Stimulated activated CD4-positive, alpha-beta T cell treated with anti-CD3 and anti-CD28 coated beads, Interleukin-15, amount 100 ng/mL, for 48 hours (primary cell): ENCODE measurements at regions not wholly inside any gene's neighbourhood (a gene's known extent, or its start where the extent isn't known, plus 50 kb on each side); places are given as distances from the start of the nearest gene placed in this dataset.
"Not testable (repeated sequence)": the region's sequence is repeated elsewhere in the genome, so short reads cannot be mapped to it uniquely, and the experiment has no call there.

ENCODE experiments used
- DNase-seq, 2 donors: peaks; one replicate each; pipeline ENCODE4 v3.0.0-alpha.2; 2020; ENCODE audit warnings: low read depth in 2 of 2

DNA sequence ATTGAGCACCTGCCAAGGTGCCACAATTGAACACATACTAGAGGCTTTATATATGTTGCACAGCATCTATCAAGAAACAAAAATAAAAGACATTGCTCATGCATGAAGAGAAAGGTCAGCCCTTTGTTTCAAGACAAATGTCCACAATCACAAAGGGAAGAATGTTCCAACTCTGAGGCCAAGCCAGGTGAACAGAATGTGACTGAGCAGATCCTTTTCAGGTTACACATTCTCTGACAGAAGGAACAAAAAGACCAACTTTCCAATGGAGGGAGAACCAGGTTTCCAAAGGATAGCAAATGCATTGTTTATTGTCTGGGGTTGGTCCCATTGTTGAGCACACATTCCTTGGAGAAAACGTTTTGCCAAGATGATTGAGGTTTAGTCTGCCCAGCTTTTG is 50.2 kb upstream of the FAM174B start:
- DNase-seq = no peak

- no peak for DNase-seq
Observed at GRCh38 chr15:92706201-92706600, 50.6 kb upstream of the FAM174B start.

- no peak for DNase-seq
Observed at GRCh38 chr15:92707880-92708551, 52.4 kb upstream of the FAM174B start.

GRCh38 chr15:92708635-92709034 is 53.1 kb upstream of the FAM174B start:
- no peak for DNase-seq

GRCh38 chr15:92709110-92709790 is 53.7 kb upstream of the FAM174B start:
- no peak for DNase-seq

DNA sequence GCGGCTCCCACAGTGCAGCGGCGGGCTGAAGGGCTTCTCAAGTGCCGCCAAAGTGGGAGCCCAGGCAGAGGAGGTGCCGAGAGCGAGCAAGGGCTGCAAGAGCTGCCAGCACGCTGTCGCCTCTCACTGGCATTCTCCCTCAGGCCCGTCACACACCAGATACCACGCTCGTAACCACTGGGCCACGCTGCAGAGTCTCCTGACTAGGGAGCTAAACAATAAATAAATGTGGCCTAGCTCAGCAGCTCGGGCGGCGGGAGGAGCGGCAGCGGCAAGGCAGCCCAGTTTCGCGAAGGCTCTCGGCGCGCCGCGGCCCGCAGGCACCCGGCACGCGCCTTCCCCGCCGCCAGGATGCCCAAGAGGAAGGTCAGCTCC is 55.9 kb upstream of the FAM174B start:
- no peak for DNase-seq

- DNase-seq = no peak
Observed at GRCh38 chr15:92714077-92714476, 58.5 kb upstream of the FAM174B start.

DNA sequence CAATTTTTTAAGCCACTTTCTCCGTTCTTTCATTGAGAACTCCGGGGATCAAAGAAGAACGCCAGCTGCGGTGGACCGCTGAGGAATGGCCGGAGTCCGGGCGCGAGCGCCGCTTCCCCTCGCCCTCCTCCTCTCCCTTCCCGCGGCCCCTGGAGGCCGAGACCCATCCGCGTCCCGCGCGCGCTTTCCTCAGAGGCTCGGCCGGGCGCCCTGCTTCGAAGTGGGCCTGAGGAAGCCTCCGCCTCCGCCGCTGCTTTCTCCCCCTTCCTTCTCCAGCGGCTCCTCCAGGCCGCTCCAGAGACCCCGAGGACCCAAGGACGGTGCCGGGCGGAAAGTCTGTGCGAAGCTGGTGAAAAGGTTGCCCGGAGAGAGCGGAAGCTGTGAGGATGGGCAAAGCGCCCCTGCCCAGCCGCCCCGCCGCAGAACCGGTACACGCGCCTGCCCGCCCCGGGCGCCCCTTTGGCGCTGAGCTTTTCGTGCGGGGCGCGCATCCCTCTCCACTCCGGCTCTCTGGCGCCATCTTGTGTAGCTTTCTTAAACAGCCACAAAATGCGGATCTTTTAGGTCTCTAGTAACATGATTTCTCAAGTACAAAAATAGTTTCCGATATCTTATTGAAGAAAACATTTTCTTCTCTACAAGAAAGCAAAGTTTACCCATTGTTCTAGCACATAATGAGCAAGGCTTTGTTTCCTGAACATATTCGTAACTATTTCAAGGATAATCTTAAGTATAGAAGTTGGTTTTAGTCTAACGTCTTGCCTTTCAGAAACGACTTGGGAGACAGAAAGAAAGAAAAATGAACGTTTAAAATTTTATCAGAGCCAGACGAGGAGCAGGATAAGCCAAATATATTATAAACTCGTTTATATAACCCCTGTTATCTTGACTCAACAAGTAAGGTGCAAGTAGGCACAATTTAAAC is 59.2 kb upstream of the FAM174B start:
- DNase-seq = peak; percentile 30 to 66

GRCh38 chr15:92715758-92716157 is 60.2 kb upstream of the FAM174B start:
- DNase-seq = no peak

- DNase-seq = no peak
Observed at GRCh38 chr15:92719021-92719420, 63.4 kb upstream of the FAM174B start.

GRCh38 chr15:92724144-92724543 is 68.6 kb upstream of the FAM174B start:
- DNase-seq = no peak

GRCh38 chr15:92725171-92725570 is 69.6 kb upstream of the FAM174B start:
- DNase-seq = no peak

- DNase-seq = no peak
Observed at GRCh38 chr15:92728266-92728665, 72.7 kb upstream of the FAM174B start.

DNA sequence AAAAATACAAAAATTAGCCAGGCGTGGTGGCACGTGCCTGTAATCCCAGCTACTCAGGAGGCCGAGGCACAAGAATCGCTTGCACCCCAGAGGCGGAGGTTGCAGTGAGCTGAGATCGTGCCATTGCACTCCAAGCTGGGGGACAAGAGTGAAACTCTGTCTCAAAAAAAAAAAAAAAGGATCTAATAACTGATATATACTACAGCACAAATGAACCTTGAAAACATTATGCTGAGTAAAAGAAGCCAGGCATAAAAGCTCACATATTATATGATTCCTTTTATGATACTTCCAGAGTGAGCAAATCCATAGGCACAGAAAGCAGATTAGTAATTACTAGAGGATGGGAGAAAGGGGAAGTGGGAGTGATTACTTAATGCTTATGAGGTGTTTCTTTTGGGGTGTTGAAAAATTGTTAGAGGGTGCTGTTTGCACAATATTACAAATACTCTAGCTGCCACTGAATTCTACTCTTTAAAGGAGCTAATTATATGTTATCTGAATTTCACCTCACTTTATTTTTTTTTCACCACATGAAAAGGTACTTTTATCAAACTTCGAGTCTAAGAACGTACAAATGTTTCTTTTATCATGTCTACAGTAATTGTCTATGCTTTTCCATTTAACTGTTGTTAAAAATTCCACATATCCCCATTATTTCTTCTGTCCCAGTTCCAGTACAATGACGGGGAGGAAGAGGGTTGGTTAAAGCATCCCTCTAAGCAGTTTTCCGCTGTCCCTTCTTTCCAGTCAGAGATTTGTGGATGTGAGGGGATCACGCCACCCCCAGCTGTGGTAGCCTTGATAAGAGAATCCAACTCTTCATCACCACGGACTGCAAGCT is 77.7 kb upstream of the FAM174B start:
- DNase-seq = no peak

GRCh38 chr15:92733934-92734521 is 78.5 kb upstream of the FAM174B start:
- no peak for DNase-seq

GRCh38 chr15:92739246-92739645 is 83.7 kb upstream of the FAM174B start:
- DNase-seq = not testable (repeated sequence)

GRCh38 chr15:92745845-92746271 is 90.3 kb upstream of the FAM174B start:
- no peak for DNase-seq

DNA sequence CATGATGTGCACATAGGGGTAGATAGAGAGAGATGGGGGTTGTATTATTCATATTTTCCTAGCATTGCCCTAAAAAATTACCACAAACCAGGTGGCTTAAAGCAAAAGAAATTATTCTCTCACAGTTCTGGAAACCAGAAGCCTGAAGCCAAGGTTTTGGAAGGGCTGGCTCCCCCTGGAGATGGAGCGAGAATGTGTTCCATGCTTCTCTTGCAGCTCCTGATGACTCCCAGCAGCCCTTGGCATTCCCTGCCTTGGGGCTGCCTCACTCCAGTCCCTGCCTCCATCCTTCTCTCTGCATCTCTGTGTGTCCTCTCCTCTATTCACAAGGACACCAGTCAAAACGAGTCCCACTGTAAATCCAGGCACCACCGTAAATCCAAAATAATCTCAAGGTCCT is 91.5 kb upstream of the FAM174B start:
- DNase-seq = no peak

GRCh38 chr15:92749216-92749615 is 93.6 kb upstream of the FAM174B start:
- DNase-seq = no peak

- DNase-seq = no peak
Observed at GRCh38 chr15:92749946-92750345, 94.4 kb upstream of the FAM174B start.

- no peak for DNase-seq
Observed at GRCh38 chr15:92751528-92751927, 96.0 kb upstream of the FAM174B start.
